ENCODE measurements at regions not wholly inside any gene's neighbourhood (a gene's known extent, or its start where the extent isn't known, plus 50 kb on each side); places are given as distances from the start of the nearest gene placed in this dataset.

GRCh38 chr10:91040343-91040742, 119.5 kb upstream of the ANKRD1 start:
- Mint-ChIP-seq H3K27ac (no peak overlapping the region), H3K36me3 (ENCODE audit: low read depth) (no peaks in the 10 kb centered on the region), H3K9me3 (no peaks in the 10 kb centered on the region), H3K27me3 (peaks cover 3% of the 10 kb centered on the region), H3K4me3 (no peak overlapping the region), H3K4me1 (ENCODE audit: low read depth) (no peaks in the 10 kb centered on the region)
- TF ChIP-seq CTCF (IDR thresholded peaks at IDR 0.05), result no peak
- ChIA-PET CTCF (interaction anchor here (0.8 to 5.7 kb wide), 2 partner anchors 35 to 210 kb away, joined by 3 to 31 read pairs; no protein-coding TSS in a partner anchor), POLR2A (no interaction called here)
- intact Hi-C loops (cut with micrococcal nuclease), result no loop called here
- DNase-seq, result no peak
- no peak for ATAC-seq

GRCh38 chr10:91042069-91042468, 121.2 kb upstream of the ANKRD1 start:
- Mint-ChIP-seq H3K36me3 (ENCODE audit: low read depth) (no peaks in the 10 kb centered on the region), H3K9me3 (no peaks in the 10 kb centered on the region), H3K27me3 (peaks cover 3% of the 10 kb centered on the region), H3K27ac (no peak overlapping the region), H3K4me1 (ENCODE audit: low read depth) (no peaks in the 10 kb centered on the region), H3K4me3 (no peak overlapping the region)
- CTCF ChIA-PET, result interaction anchor here (0.8 to 5.7 kb wide), 6 partner anchors 9 to 257 kb away, joined by 3 to 31 read pairs (median 3); no protein-coding TSS in a partner anchor
- DNase-seq (no peak), ATAC-seq (no peak)
- intact Hi-C loops (cut with micrococcal nuclease), result no loop called here
- TF ChIP-seq CTCF (IDR thresholded peaks at IDR 0.05), result no peak
- POLR2A ChIA-PET, result no interaction called here

DNA sequence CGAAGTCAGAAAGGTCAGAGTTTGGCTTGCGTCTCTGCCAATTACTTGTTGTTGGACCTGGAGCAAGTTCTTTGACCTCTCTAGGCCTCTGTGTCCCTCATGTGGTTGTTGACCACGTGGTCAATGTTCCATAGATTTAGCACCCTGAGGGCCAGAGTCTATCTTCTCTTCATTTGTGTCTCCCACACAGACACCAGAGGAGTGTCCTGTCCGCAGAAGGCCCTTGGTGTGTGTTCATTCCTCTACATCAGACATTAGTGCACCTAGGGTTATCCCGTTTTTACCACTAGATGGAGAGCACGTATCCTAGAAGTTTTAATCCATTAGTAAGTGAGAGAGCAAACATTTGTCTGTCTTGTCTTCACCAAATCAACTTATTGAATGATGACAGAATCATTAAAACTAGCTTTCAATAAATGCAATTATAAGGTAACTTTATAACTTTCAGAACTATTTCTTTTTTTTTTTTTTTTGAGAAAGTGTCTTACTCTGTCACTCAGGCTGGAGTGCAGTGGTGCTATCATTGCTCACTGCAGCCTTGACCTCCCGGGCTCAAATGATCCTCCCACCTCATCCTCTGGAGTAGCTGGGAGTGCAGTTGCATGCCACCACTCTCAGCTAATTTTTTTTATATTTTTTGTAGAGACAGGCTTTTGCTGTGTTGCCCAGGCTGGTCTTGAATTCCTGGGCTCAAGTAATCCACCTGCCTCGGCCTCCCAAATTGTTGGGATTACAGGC, 122.5 kb upstream of the ANKRD1 start:
- ChIA-PET POLR2A (no interaction called here), CTCF (interaction anchor here (0.6 to 5.7 kb wide), 5 partner anchors 11 to 256 kb away, joined by 3 to 31 read pairs (median 3); no protein-coding TSS in a partner anchor)
- intact Hi-C loops (cut with micrococcal nuclease), result no loop called here
- ATAC-seq (no peak), DNase-seq (no peak)
- no peaks in the 10 kb centered on the region for H3K4me1 Mint-ChIP-seq (ENCODE audit: low read depth)
- H3K36me3 Mint-ChIP-seq (ENCODE audit: low read depth), result no peaks in the 10 kb centered on the region
- no peaks in the 10 kb centered on the region for H3K9me3 Mint-ChIP-seq
- no peak overlapping the region for H3K27ac Mint-ChIP-seq
- peaks cover 3% of the 10 kb centered on the region for H3K27me3 Mint-ChIP-seq
- no peak overlapping the region for H3K4me3 Mint-ChIP-seq
- no peak for TF ChIP-seq CTCF (IDR thresholded peaks at IDR 0.05)

DNA sequence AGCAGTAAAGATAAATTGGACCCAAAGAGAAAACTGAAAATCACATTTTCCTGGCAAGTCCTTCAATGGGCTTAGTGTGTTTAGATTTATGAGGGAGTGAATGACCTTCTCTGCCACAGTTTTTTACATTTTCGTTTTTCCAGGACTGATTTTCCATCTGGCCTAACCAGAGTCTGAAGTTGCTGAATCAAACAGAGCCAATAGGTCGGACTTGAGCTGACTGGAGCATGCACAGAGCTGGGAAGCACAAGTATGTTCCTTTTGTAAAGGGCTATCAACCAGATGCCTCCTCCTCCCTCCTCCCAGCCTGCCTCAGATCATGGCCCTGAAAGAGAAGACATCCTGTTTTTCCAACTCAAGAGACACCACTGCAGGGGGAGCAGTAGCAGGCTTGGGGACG, 126.0 kb upstream of the ANKRD1 start:
- Mint-ChIP-seq H3K36me3 (ENCODE audit: low read depth) (no peaks in the 10 kb centered on the region), H3K4me1 (ENCODE audit: low read depth) (no peaks in the 10 kb centered on the region), H3K9me3 (no peaks in the 10 kb centered on the region), H3K27ac (no peak overlapping the region), H3K4me3 (no peak overlapping the region), H3K27me3 (peaks cover 3% of the 10 kb centered on the region)
- POLR2A ChIA-PET, result no interaction called here
- CTCF ChIA-PET, result interaction anchor here (0.7 to 0.8 kb wide), 2 partner anchors 252 to 366 kb away, joined by 3 read pairs; no protein-coding TSS in a partner anchor
- ATAC-seq, result no peak
- intact Hi-C loops (cut with micrococcal nuclease), result no loop called here
- no peak for DNase-seq
- no peak for TF ChIP-seq CTCF (IDR thresholded peaks at IDR 0.05)

DNA sequence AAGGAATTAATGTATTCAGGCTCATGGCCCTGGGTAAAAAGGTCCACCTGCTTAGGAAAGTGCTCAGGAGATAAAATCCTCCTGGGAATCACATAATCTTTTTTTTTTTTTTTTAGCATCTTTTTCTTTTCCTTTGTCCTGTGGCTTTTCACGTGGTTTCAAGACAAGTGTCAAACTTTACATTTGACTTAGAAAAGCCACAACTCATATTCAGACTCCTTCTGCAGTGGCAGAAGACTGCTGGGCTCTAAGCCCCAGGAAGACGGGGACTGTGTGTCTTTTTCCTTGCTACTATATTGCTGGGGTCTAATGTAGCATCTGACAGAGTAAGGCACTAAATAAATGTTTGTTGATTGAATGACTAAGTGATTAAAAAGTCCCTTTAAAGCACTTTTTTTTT, 127.5 kb upstream of the ANKRD1 start:
- no peak overlapping the region for H3K27ac Mint-ChIP-seq
- ChIA-PET POLR2A (no interaction called here), CTCF (no interaction called here)
- intact Hi-C loops (cut with micrococcal nuclease), result no loop called here
- ATAC-seq (no peak), DNase-seq (no peak)
- no peaks in the 10 kb centered on the region for H3K27me3 Mint-ChIP-seq
- H3K9me3 Mint-ChIP-seq, result no peaks in the 10 kb centered on the region
- TF ChIP-seq CTCF (IDR thresholded peaks at IDR 0.05), result no peak
- H3K36me3 Mint-ChIP-seq (ENCODE audit: low read depth), result no peaks in the 10 kb centered on the region
- no peaks in the 10 kb centered on the region for H3K4me1 Mint-ChIP-seq (ENCODE audit: low read depth)
- no peak overlapping the region for H3K4me3 Mint-ChIP-seq
